ENCODE measurements at regions not wholly inside any gene's neighbourhood (a gene's known extent, or its start where the extent isn't known, plus 50 kb on each side); places are given as distances from the start of the nearest gene placed in this dataset.

DNA sequence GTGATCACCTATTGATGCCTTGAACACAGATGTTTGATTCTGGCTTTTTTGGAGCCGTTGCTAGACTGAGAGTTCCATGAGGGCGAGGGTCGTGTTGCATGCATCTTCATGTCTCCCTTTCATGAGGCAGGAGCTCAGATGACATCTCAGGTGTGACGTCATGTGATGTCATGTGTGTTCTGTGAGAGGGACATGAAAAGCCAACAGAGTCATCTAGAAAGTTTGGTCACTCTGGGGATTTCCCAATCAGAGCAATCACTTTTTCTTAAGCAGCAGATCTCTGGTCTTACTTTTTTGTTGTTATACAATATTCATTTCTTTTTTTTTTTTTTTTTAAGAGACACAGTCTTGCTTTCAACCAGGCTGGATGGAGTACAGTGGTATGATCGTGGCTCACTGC lies 411.8 kb downstream of the PREX1 start:
- H3K4me3 ChIP-seq (ENCODE audit: low read depth, low read length), result no peak overlapping the region
- TF ChIP-seq, protein P1, sequence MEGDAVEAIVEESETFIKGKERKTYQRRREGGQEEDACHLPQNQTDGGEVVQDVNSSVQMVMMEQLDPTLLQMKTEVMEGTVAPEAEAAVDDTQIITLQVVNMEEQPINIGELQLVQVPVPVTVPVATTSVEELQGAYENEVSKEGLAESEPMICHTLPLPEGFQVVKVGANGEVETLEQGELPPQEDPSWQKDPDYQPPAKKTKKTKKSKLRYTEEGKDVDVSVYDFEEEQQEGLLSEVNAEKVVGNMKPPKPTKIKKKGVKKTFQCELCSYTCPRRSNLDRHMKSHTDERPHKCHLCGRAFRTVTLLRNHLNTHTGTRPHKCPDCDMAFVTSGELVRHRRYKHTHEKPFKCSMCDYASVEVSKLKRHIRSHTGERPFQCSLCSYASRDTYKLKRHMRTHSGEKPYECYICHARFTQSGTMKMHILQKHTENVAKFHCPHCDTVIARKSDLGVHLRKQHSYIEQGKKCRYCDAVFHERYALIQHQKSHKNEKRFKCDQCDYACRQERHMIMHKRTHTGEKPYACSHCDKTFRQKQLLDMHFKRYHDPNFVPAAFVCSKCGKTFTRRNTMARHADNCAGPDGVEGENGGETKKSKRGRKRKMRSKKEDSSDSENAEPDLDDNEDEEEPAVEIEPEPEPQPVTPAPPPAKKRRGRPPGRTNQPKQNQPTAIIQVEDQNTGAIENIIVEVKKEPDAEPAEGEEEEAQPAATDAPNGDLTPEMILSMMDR (IDR thresholded peaks at IDR 0.05; ENCODE audit: insufficient read depth, low read length), result no peak

DNA sequence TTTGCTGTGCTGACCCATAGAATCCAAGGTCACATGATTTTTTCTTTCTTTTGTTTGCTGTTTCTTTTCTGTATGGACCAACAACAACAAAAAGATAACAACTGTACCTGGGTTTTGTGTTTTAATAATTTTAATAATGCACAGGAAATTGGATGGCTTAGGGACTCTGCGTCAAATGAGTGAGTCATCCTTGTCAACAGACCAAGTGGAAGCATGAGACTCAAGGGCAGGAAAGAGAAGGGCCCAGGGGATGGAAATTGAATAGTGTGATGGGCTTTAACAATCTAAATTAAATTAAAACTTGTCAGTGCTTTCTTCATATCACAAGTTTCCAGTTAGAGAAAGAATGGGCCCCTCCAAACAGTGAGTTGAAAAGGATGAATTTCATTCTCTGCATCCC lies 413.0 kb downstream of the PREX1 start:
- DNase-seq (ENCODE audit: low read depth), result no peak
- TF ChIP-seq, protein P1 (IDR thresholded peaks at IDR 0.05; ENCODE audit: insufficient read depth, low read length), result no peak

More for the DNA sequence above, 411.8 kb downstream of the PREX1 start:
- DNase-seq (ENCODE audit: low read depth), result no peak

DNA sequence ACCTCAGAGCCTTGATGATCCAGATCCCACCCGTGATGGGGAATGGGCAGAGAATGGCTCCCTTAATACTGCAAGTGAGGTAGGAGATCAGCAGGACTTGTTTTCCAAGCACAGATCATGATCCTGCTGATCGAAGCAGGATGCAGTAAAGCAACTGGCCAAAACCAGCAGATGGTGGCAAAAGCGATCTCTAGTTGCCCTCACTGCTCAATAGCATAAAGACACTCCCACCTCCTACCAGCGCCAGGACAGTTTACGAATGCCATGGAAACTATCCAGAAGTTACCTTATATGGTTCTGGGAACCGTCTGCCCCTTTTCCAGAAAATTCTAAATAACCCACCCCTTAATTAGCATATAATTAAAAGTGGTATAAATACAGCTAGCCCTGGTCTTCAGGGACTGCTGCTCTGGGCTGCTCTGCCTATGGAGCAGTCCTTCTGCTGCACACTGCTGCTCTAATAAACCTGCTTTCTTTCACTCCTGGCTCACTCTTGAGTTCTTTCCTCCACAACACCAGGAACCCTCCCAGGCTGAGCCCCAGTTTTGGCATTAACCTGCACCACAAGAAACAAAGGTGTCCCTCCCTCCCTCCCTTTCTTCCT lies 415.8 kb downstream of the PREX1 start:
- TF ChIP-seq, protein P1 (IDR thresholded peaks at IDR 0.05; ENCODE audit: insufficient read depth, low read length), result no peak
- no peak overlapping the region for H3K4me3 ChIP-seq (ENCODE audit: low read depth, low read length)
- DNase-seq (ENCODE audit: low read depth), result no peak

More for the DNA sequence above, 413.0 kb downstream of the PREX1 start:
- no peak overlapping the region for H3K4me3 ChIP-seq (ENCODE audit: low read depth, low read length)

DNA sequence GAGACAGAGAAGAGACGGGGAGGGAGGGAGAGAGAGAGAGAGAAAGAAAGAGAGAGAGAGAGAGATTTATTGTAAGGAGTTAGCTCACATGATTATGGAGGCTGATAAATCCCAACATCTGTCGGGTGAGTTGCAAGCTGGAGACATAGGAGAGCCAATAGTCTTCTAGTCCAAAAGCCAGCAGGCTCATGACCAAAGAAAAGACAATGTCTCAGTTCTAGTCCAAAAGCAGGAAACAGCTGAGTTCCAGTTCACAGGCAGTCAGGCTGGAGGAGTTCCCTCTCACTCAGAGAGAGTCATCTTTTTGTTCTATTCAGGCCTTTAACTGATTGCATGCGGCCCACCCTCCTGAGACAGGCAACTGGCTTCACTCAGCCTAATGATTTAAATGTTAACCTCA lies 416.6 kb downstream of the PREX1 start:
- peak; percentile 1 for DNase-seq (ENCODE audit: low read depth)
- no peak overlapping the region for H3K4me3 ChIP-seq (ENCODE audit: low read depth, low read length)
- TF ChIP-seq, protein P1 (IDR thresholded peaks at IDR 0.05; ENCODE audit: insufficient read depth, low read length), result no peak

DNA sequence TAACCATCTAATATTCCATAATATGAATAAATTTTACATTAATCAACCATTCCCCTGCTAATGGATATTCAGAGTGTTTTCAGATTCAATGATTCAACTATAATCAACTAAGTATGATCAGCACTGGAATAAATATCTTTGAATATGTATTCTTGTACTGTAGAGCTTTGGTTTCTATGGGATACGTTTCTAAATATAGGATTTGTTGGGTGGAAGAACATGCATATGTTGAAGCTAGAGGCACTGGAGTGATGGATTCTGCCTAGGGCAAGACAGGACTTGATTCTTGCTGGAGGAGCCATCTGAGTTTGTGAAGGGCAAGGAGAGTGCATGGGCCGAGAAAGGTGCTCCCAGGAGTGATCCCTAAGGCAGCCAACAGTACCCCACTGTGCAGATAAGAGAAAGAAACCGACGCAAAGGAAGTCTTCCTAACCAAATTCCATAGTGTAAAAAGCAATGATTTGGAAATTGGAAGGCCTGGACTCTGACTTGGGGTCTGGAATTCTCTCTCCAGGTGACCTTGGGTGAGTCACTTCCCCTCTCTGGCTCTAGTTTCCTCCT lies 418.7 kb downstream of the PREX1 start:
- no peak for DNase-seq (ENCODE audit: low read depth)
- TF ChIP-seq, protein P1 (IDR thresholded peaks at IDR 0.05; ENCODE audit: insufficient read depth, low read length), result no peak
- no peak overlapping the region for H3K4me3 ChIP-seq (ENCODE audit: low read depth, low read length)

DNA sequence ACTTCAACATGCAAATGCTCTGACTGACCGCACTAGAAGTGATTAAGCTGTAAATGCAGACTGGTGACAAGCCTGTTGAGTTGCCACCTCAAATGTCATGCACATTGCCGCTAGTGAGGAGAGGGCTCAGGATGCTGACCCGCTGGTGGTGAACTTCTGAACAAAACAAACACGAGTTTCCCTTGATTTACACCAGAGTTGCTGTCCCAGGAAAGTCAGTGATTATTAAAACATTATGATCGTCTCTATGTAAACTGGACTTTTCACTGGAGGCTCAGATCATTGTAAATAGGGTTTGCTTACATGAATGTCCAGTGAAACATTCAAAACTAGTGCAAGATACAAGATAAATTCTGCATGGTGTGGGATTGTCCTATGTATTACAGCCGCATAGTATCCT lies 420.1 kb downstream of the PREX1 start:
- H3K4me3 ChIP-seq (ENCODE audit: low read depth, low read length), result no peak overlapping the region
- TF ChIP-seq, protein P1 (IDR thresholded peaks at IDR 0.05; ENCODE audit: insufficient read depth, low read length), result no peak
- no peak for DNase-seq (ENCODE audit: low read depth)
